Right forelimb (tissue), 1 donor: ENCODE measurements at regions not wholly inside any gene's neighbourhood (a gene's known extent, or its start where the extent isn't known, plus 50 kb on each side); places are given as distances from the start of the nearest gene placed in this dataset.

Experiments used
- DNase-seq: peaks from one replicate; pipeline ENCODE4 v3.0.0-alpha.2; 2018

- peak; percentile 23 for DNase-seq
These were observed 875.2 kb downstream of the BRD1 start for GRCh38 chr22:48952256-48953102.

- peak; percentile 10 for DNase-seq
These were observed 875.8 kb downstream of the BRD1 start for GRCh38 chr22:48951836-48952235.

- DNase-seq: peak; percentile 40
These were observed 877.3 kb downstream of the BRD1 start for GRCh38 chr22:48950151-48950915.

- no peak for DNase-seq
These were observed 878.1 kb downstream of the BRD1 start for GRCh38 chr22:48949375-48950149.

- DNase-seq: peak; percentile 35
These were observed 879.0 kb downstream of the BRD1 start for GRCh38 chr22:48948575-48949170.

- DNase-seq: no peak
These were observed 880.0 kb downstream of the BRD1 start for GRCh38 chr22:48947636-48948035.

- peak; percentile 35 for DNase-seq
These were observed 881.8 kb downstream of the BRD1 start for GRCh38 chr22:48945621-48946458.

GRCh38 chr22:48944751-48945620 lies 882.7 kb downstream of the BRD1 start:
- peak; percentile 44 for DNase-seq

GRCh38 chr22:48944433-48944750 lies 883.3 kb downstream of the BRD1 start:
- no peak for DNase-seq

GRCh38 chr22:48943567-48944432 lies 883.9 kb downstream of the BRD1 start:
- peak; percentile 58 for DNase-seq

GRCh38 chr22:48942698-48943566 lies 884.7 kb downstream of the BRD1 start:
- DNase-seq: peak; percentile 43

- DNase-seq: peak; percentile 39
These were observed 885.6 kb downstream of the BRD1 start for GRCh38 chr22:48941903-48942575.

- peak; percentile 46 for DNase-seq
These were observed 886.4 kb downstream of the BRD1 start for GRCh38 chr22:48941033-48941902.

- DNase-seq: peak; percentile 7
These were observed 887.2 kb downstream of the BRD1 start for GRCh38 chr22:48940266-48941032.

GRCh38 chr22:48939441-48940265 lies 888.0 kb downstream of the BRD1 start:
- DNase-seq: peak; percentile 22
